Activated gamma-delta T cell treated with anti-CD3 and anti-CD28 coated beads, Interleukin-2, amount 50 U/mL, for 16 hours (primary cell): ENCODE measurements at regions not wholly inside any gene's neighbourhood (a gene's known extent, or its start where the extent isn't known, plus 50 kb on each side); places are given as distances from the start of the nearest gene placed in this dataset.

Experiments used
- DNase-seq: peaks from one replicate; pipeline ENCODE4 v3.0.0-alpha.2; 2020; ENCODE audit warnings: low read depth

GRCh38 chr7:155202106-155202871 is 95.4 kb upstream of the INSIG1 start:
- no peak for DNase-seq

GRCh38 chr7:155203059-155203881 is 94.4 kb upstream of the INSIG1 start:
- no peak for DNase-seq

- no peak for DNase-seq
Observed at GRCh38 chr7:155203882-155204691, 93.6 kb upstream of the INSIG1 start.

DNA sequence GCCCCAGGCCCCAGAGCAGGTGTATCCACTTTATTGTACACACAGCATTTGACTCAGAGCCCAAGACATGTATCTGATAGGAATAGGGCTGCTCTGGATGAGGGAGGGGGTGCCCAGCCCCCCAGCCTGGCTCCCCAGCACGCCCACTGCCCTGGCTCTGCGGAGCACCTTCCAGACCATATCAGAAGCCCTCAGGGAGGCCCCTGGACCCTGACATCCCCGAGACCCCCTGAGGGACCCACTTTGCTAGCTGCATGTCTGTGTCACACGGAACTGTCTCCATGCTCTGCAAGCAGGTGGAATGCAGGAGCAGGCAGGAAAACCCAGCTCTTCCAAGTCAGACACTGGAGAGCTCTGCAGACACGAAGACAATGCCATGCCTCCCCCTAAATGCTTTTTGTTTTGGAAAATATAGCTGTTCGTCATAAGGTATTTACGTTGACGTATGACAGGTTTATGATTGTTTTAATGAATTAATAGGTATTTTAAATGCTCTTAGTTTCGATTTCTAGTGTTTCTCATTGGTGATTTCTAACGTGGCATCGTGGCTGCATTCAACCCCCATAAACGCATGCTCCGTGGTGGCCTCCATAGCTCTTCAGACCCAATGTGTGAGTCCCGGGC is 92.8 kb upstream of the INSIG1 start:
- DNase-seq: no peak

GRCh38 chr7:155205368-155206317 is 92.0 kb upstream of the INSIG1 start:
- peak; percentile 80 for DNase-seq

DNA sequence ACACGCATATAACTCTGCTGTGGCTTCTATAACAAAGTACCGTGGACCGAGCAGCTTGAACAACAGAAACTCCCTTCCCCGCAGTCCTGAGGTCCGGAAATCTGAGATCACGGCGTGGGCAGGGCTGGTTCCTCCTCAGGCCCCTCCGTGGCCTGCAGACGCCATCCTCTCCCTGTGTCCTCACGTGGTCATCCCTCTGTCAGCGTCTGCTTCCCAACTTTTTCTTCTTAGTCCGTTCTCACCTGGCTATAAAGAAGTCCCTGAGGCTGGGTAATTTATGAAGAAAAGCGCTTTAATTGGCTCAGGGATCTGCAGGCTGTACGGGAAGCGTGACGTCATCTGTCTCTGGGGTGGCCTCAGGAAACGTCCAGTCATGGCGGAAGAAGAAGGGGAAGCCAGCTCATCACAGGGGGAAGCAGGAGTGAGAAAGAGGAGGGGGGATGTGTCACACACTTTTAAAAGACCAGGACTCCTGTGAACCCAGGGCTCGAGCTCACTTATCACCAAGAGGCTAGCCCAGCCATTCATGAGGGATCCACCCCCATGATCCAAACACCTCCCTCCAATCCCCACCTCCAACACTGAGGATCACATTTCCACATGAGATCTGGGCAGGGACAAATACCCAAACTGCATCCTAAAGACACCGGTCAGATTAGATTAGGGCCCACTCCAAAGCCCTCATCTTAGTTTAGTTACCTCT is 91.2 kb upstream of the INSIG1 start:
- DNase-seq: peak; percentile 40

- no peak for DNase-seq
Observed at GRCh38 chr7:155207326-155208002, 90.2 kb upstream of the INSIG1 start.

- DNase-seq: no peak
Observed at GRCh38 chr7:155208681-155209477, 88.8 kb upstream of the INSIG1 start.

DNA sequence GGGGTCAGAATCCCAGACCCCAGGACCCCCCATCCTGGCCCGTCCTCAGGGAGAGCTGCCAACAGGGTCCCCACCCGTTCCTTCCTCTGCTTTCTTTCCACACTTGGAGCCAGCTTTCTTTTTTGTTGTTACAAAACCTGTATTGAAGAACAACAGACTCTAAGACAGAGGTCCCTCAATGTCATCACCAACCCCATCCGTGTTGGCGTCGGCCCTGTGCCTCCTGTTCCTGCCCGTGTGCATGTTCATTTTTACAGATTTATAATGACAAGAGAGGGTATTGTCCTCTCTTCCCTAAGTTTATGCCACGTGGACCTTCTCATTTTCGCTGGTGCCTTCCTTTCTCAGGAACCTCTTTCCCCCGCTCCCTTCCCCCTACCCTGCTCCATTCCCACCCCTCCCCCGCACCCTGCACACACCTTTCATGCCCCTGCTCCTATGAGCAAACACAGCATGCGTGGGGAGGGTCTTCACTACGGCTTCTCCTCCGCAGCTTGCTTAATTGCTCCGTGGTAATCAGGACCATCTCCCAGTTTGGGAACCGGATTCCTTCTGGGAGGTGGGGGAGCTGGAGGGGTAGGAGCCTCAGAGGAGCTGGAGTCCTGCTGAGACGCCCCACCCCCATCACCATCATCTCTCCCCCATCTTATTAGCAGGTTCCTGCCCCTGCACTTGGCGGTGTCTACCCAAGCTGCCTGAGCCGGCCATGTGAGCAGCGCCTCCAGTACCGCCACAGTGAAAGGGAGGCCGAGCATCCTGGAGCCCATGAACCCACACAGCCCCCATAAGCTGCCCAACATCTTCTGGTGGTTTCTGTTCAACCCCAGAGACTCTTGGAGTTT is 88.0 kb upstream of the INSIG1 start:
- DNase-seq: no peak

DNA sequence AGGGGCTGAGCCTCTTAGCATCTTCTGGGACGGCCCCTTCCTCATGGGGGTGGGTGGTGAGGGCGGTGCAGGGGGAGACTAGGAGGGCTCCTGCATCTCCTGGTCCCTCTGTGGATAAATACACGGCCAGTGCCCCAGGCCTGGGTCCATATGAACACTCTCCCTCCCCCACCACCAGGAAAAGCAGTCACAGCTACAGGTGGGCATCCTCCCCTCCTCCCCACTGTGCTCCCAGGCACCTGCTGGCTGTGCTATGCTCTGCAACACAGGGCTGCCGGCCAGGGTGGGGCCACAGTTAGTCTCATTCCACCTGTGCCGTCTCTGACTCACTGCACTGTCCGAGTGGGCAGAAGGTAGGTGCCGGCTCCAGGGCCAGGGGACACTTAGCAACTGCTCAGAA is 87.3 kb upstream of the INSIG1 start:
- DNase-seq: no peak

DNA sequence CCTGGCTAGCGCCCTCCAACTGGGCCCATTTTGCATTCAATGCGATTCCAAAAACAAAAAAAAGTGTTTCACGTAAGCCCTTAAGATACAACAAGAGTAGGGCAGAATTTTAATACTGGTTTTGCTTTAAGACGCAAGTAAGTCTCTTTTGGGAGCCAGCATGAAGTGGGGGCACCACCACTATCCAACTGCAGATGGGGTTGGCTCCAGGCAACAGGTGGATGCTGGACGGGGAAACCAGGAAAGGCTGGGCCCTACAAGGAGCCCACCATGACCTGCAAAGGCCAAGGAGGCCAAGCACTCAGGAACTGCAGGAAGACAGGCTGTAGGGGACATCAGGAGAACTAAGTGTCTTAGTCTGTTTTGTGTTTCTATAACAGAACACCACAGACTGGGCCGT is 86.5 kb upstream of the INSIG1 start:
- DNase-seq: no peak

- DNase-seq: no peak
Observed at GRCh38 chr7:155211761-155212160, 85.9 kb upstream of the INSIG1 start.

DNA sequence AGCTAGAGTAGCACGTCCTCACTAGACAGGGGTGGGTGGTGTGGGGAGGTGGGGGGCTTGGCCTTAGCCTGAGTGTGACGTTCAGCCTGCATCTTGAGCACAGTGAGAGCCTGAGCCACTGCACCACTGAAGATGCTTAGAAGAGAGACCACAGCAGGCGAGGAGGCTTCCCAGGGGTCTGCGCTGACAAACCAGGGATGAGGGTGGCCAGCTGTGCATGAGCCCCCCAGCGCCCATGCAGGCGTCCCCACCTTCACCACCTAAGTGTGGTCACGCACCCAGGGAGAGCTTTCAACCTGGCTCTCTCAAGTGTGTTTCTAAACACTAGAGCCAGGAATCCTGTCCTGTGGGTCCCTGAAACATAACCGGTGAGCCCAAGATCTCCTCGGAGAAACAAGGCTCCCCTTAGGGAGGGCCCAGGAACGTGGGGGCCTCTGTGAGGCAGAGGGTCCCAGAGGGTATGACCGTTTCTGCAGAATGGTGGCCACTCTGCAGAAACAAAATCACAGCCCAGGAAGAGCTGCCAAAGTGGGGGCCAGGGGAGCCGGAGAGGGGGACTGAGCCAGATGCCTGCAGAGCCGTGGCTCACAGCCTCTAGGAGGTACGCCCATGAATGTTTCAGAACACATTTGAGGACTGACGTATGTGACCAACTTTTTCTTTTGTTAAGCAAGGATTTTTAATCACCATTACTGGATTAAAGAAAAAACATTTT is 85.2 kb upstream of the INSIG1 start:
- no peak for DNase-seq

DNA sequence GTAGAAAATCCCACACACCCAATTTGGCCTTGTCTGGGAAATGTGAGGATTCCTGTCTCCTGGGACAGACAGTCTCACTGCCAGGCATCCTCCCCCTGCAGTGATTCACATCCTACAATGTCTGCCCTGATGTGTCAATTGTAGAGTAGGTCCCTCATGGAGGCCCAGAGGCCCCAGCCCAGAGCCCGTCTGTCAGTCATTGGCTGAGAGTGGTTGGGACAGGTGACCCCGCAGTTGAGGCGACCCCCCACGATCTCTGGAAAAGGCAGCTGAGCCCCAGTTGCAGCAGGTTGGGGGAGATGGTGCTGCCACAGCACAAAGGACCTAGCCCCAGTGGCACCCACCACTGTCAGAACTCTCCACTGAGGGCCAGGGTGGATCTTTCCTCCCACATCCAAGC is 84.3 kb upstream of the INSIG1 start:
- no peak for DNase-seq

DNA sequence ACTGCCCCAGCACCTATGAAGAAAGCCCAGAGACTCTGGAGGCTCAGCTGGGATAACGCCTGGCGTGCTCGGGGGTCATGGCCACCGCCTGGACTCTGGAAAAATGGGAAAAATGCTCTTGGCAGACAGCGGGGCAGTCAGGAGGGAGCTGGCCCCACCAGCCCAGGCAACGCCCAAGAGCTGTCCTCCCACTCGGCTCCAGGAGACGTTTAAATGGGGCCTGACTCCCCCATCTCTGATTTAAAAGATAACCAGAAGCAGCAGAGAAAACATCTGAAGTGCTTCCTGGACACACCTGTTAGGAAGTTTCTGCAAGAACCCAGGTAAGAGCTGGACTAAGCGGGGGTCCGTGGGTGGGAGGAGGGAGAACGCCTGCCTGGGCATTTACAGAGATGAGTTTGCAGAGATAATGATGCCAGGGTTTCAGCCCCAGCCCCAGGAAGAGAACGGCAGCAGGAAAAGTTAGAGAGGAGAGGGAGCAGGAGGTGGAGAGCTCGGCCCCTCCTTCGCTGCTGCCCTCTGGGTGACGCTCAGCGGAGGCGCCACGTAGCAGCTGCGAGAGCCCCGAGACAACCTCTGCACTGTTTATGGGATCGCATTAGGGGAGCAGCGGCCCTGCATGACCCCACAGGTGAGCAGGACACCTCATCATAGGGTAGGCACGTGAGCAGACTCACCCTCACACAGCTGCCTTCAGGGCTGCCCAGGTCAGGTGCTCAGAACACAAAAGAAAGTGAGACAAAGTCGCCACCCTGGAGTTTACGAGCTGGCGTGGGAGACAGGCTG is 83.5 kb upstream of the INSIG1 start:
- DNase-seq: no peak

- no peak for DNase-seq
Observed at GRCh38 chr7:155215576-155216325, 81.9 kb upstream of the INSIG1 start.
